Suprapubic skin (tissue), 4 donors: ENCODE measurements at regions not wholly inside any gene's neighbourhood (a gene's known extent, or its start where the extent isn't known, plus 50 kb on each side); places are given as distances from the start of the nearest gene placed in this dataset.

Experiments
- DNase-seq, 2 donors: peaks; one replicate each; pipeline ENCODE4 v3.0.0-alpha.2; 2019; ENCODE audit warnings: low spot score in 2 of 2
- H3K27ac ChIP-seq: fragments of 200-600 bp; sonication (generic); one replicate; pipeline ENCODE4 v1.5.1; 2019
- H3K27me3 ChIP-seq: fragments of 200-600 bp; sonication (generic); one replicate; pipeline ENCODE4 v1.5.1; 2019
- H3K36me3 ChIP-seq: fragments of 200-600 bp; sonication (generic); one replicate; pipeline ENCODE4 v1.5.1; 2019
- H3K4me1 ChIP-seq: fragments of 200-600 bp; sonication (generic); one replicate; pipeline ENCODE4 v1.5.1; 2019
- H3K4me3 ChIP-seq: fragments of 200-600 bp; sonication (generic); one replicate; pipeline ENCODE4 v1.5.1; 2019; ENCODE audit warnings: mild to moderate bottlenecking
- H3K9me3 ChIP-seq: fragments of 200-600 bp; sonication (generic); one replicate; pipeline ENCODE4 v1.5.1; 2019
- CTCF ChIP-seq, 2 donors: fragments of 200-600 bp in 1 of 2; fragments of 450-650 bp in 1 of 2; sonication (generic) in 1 of 2; IDR thresholded peaks; one replicate each; pipeline ENCODE4 v1.5.1; 2016 to 2019; ENCODE audit warnings: antibody characterized with exemption in 2 of 2, mild to moderate bottlenecking in 1 of 2, moderate library complexity in 1 of 2
- EP300 ChIP-seq: sonication (generic); formaldehyde crosslinking; IDR thresholded peaks from one replicate; pipeline ENCODE4 v1.6.1; 2017; ENCODE audit warnings: antibody characterized with exemption
- POLR2A ChIP-seq, 2 donors: fragments of 450-650 bp; IDR thresholded peaks; one replicate each; pipeline ENCODE4 v1.6.1; 2017; ENCODE audit warnings: antibody characterized with exemption in 2 of 2, mild to moderate bottlenecking in 2 of 2, moderate library complexity in 2 of 2
- POLR2AphosphoS5 ChIP-seq, 3 donors: sonication (generic); formaldehyde crosslinking; IDR thresholded peaks; one replicate each; pipeline ENCODE4 v1.6.1; 2017; ENCODE audit warnings: antibody characterized with exemption in 3 of 3
- WGBS: methylation state at CpG from one replicate; pipeline ENCODE4 v1.1.5; 2018; 5-methylcytosine and 5-hydroxymethylcytosine counted together

- Histone ChIP-seq H3K4me3 (no peak overlapping the region), H3K36me3 (no peaks in the 10 kb centered on the region), H3K9me3 (peaks cover 9% of the 10 kb centered on the region), H3K4me1 (no peaks in the 10 kb centered on the region), H3K27ac (no peak overlapping the region), H3K27me3 (no peaks in the 10 kb centered on the region)
- no peak for DNase-seq
- 94% methylated on average over 1 of the region's 1 CpG for WGBS
- TF ChIP-seq POLR2AphosphoS5 (IDR thresholded peaks at IDR 0.05) (no peak), POLR2A (IDR thresholded peaks at IDR 0.05) (no peak)
Measured at GRCh38 chr6:100130630-100131029, 136.6 kb upstream of the MCHR2 start.

- H3K9me3 ChIP-seq: peaks cover 9% of the 10 kb centered on the region
- no peak for DNase-seq
- no peaks in the 10 kb centered on the region for H3K36me3 ChIP-seq
- H3K27me3 ChIP-seq: no peaks in the 10 kb centered on the region
- H3K4me3 ChIP-seq: no peak overlapping the region
- no peaks in the 10 kb centered on the region for H3K4me1 ChIP-seq
- no peak overlapping the region for H3K27ac ChIP-seq
- WGBS: 48% methylated on average over 6 of the region's 6 CpGs
- no peak for TF ChIP-seq POLR2A (IDR thresholded peaks at IDR 0.05)
- TF ChIP-seq CTCF (IDR thresholded peaks at IDR 0.05): no peak
- no peak for TF ChIP-seq EP300
- no peak for TF ChIP-seq POLR2AphosphoS5 (IDR thresholded peaks at IDR 0.05)
Measured at GRCh38 chr6:100126790-100127484, 132.9 kb upstream of the MCHR2 start.

- no peak overlapping the region for H3K4me3 ChIP-seq
- no peaks in the 10 kb centered on the region for H3K36me3 ChIP-seq
- H3K27ac ChIP-seq: no peak overlapping the region
- WGBS: 68% methylated on average over 2 of the region's 2 CpGs
- H3K9me3 ChIP-seq: no peaks in the 10 kb centered on the region
- H3K27me3 ChIP-seq: no peaks in the 10 kb centered on the region
- H3K4me1 ChIP-seq: no peaks in the 10 kb centered on the region
- DNase-seq: no peak
- TF ChIP-seq POLR2AphosphoS5 (IDR thresholded peaks at IDR 0.05): no peak
- no peak for TF ChIP-seq CTCF (IDR thresholded peaks at IDR 0.05)
- TF ChIP-seq POLR2A (IDR thresholded peaks at IDR 0.05): no peak
- TF ChIP-seq EP300: no peak
Measured at GRCh38 chr6:100121854-100122609, 128.0 kb upstream of the MCHR2 start.

- no peak for TF ChIP-seq CTCF (IDR thresholded peaks at IDR 0.05)
- no peak for TF ChIP-seq POLR2AphosphoS5 (IDR thresholded peaks at IDR 0.05)
- TF ChIP-seq POLR2A (IDR thresholded peaks at IDR 0.05): no peak
- no peak for TF ChIP-seq EP300
Measured at GRCh38 chr6:100119261-100119660, 125.2 kb upstream of the MCHR2 start.

GRCh38 chr6:100118301-100118700, 124.3 kb upstream of the MCHR2 start:
- DNase-seq: no peak
- Histone ChIP-seq H3K36me3 (no peaks in the 10 kb centered on the region), H3K27me3 (no peaks in the 10 kb centered on the region), H3K4me3 (no peak overlapping the region), H3K4me1 (no peaks in the 10 kb centered on the region), H3K9me3 (no peaks in the 10 kb centered on the region), H3K27ac (no peak overlapping the region)
- WGBS: 92% methylated on average over 2 of the region's 2 CpGs
- no peak for TF ChIP-seq CTCF (IDR thresholded peaks at IDR 0.05)
- TF ChIP-seq EP300: no peak
- no peak for TF ChIP-seq POLR2AphosphoS5 (IDR thresholded peaks at IDR 0.05)
- TF ChIP-seq POLR2A (IDR thresholded peaks at IDR 0.05): no peak

More at GRCh38 chr6:100119261-100119660, 125.2 kb upstream of the MCHR2 start:
- H3K4me3 ChIP-seq: no peak overlapping the region
- H3K27me3 ChIP-seq: no peaks in the 10 kb centered on the region
- H3K4me1 ChIP-seq: no peaks in the 10 kb centered on the region
- no peak overlapping the region for H3K27ac ChIP-seq
- H3K9me3 ChIP-seq: no peaks in the 10 kb centered on the region
- no peaks in the 10 kb centered on the region for H3K36me3 ChIP-seq
- 63% methylated on average over 4 of the region's 4 CpGs for WGBS
- DNase-seq: no peak
